ENCODE measurements at regions not wholly inside any gene's neighbourhood (a gene's known extent, or its start where the extent isn't known, plus 50 kb on each side); places are given as distances from the start of the nearest gene placed in this dataset.

- H3K36me3 ChIP-seq, result no peaks in the 10 kb centered on the region
- TF ChIP-seq CTCF (IDR thresholded peaks at IDR 0.05) (no peak), POLR2A (IDR thresholded peaks at IDR 0.05) (no peak)
- ATAC-seq, result no peak
Measured at GRCh38 chr2:11030909-11031308, 119.2 kb downstream of the KCNF1 start.

GRCh38 chr2:11031876-11032275 lies 120.1 kb downstream of the KCNF1 start:
- TF ChIP-seq CTCF (IDR thresholded peaks at IDR 0.05) (no peak), POLR2A (IDR thresholded peaks at IDR 0.05) (no peak)
- whole genome bisulfite sequencing, 4 donors, result 55 to 65% (median 62%) methylated on average over 1 of the region's 1 CpG
- peaks cover 0 to 34% (median 8%) of the 10 kb centered on the region in 12 donors for H3K9me3 ChIP-seq
- H3K27ac ChIP-seq, result no peak overlapping the region
- H3K4me3 ChIP-seq, result no peak overlapping the region
- no peak for DNase-seq
- H3K4me1 ChIP-seq, result no peaks in the 10 kb centered on the region
- no peak for ATAC-seq
- H3K27me3 ChIP-seq, result no peaks in the 10 kb centered on the region
- intact Hi-C loops (cut with DNase I), result no loop called here
- no peaks in the 10 kb centered on the region for H3K36me3 ChIP-seq

More at GRCh38 chr2:11030909-11031308, 119.2 kb downstream of the KCNF1 start:
- Histone ChIP-seq H3K27me3 (no peaks in the 10 kb centered on the region), H3K4me1 (no peaks in the 10 kb centered on the region), H3K27ac (no peak overlapping the region), H3K9me3 (peaks cover 0 to 25% (median 7%) of the 10 kb centered on the region in 12 donors), H3K4me3 (no peak overlapping the region)
- no peak for DNase-seq
- 71 to 80% (median 77%) methylated on average over 4 of the region's 4 CpGs for WGBS, 4 donors
- intact Hi-C loops (cut with DNase I), result no loop called here

- WGBS, 4 donors, result 57 to 71% (median 66%) methylated on average over 2 of the region's 2 CpGs
- Histone ChIP-seq H3K36me3 (no peaks in the 10 kb centered on the region), H3K4me3 (no peak overlapping the region), H3K27me3 (no peaks in the 10 kb centered on the region), H3K9me3 (peaks cover 0 to 39% (median 9%) of the 10 kb centered on the region in 12 donors), H3K27ac (no peak overlapping the region), H3K4me1 (no peaks in the 10 kb centered on the region)
- no peak for TF ChIP-seq POLR2A (IDR thresholded peaks at IDR 0.05)
- TF ChIP-seq CTCF (IDR thresholded peaks at IDR 0.05), result no peak
- DNase-seq, result no peak
- ATAC-seq, result no peak
- intact Hi-C loops (cut with DNase I), result no loop called here
Measured at GRCh38 chr2:11032396-11032795, 120.7 kb downstream of the KCNF1 start.

- no peak for TF ChIP-seq POLR2A (IDR thresholded peaks at IDR 0.05)
- Histone ChIP-seq H3K9me3 (peaks cover 0 to 46% (median 11%) of the 10 kb centered on the region in 12 donors), H3K4me1 (no peaks in the 10 kb centered on the region), H3K27ac (no peak overlapping the region), H3K4me3 (no peak overlapping the region), H3K36me3 (no peaks in the 10 kb centered on the region), H3K27me3 (no peaks in the 10 kb centered on the region)
- ATAC-seq (no peak), DNase-seq (no peak)
- intact Hi-C loops (cut with DNase I), result no loop called here
- 85 to 93% (median 89%) methylated on average over 1 of the region's 1 CpG for WGBS, 4 donors
Measured at GRCh38 chr2:11033114-11033513, 121.4 kb downstream of the KCNF1 start.

DNA sequence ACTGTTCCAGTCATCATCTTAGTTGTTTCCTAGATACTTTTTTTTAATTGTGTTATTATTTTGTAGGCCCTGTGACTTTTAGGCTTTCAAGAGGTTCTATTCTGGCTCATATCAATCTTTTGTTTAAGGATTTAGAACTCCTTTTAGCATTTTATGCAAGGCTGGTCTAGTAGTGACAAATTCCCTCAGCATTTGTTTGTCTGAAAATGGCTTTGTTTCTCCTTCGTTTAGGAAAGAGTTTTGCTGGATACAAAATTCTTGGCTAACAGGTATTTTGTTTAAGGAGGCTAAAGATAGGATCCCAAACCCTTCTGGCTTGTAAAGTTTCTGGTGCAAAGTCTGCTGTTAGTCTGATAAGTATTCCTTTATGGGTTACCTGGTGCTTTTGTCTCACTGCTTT lies 116.6 kb upstream of the SLC66A3 start:
- Histone ChIP-seq H3K4me1 (no peaks in the 10 kb centered on the region), H3K4me3 (no peak overlapping the region), H3K27me3 (no peaks in the 10 kb centered on the region), H3K27ac (no peak overlapping the region), H3K36me3 (no peaks in the 10 kb centered on the region), H3K9me3 (peaks cover 0 to 52% (median 20%) of the 10 kb centered on the region in 12 donors)
- intact Hi-C loops (cut with DNase I), result no loop called here
- TF ChIP-seq POLR2A (IDR thresholded peaks at IDR 0.05) (no peak), CTCF (IDR thresholded peaks at IDR 0.05) (no peak)
- DNase-seq (no peak), ATAC-seq (no peak)
- 78 to 91% (median 83%) methylated on average over 1 of the region's 1 CpG for WGBS, 4 donors

Measured in heart left ventricle (tissue), 16 donors.